ENCODE measurements at regions not wholly inside any gene's neighbourhood (a gene's known extent, or its start where the extent isn't known, plus 50 kb on each side); places are given as distances from the start of the nearest gene placed in this dataset.

DNA sequence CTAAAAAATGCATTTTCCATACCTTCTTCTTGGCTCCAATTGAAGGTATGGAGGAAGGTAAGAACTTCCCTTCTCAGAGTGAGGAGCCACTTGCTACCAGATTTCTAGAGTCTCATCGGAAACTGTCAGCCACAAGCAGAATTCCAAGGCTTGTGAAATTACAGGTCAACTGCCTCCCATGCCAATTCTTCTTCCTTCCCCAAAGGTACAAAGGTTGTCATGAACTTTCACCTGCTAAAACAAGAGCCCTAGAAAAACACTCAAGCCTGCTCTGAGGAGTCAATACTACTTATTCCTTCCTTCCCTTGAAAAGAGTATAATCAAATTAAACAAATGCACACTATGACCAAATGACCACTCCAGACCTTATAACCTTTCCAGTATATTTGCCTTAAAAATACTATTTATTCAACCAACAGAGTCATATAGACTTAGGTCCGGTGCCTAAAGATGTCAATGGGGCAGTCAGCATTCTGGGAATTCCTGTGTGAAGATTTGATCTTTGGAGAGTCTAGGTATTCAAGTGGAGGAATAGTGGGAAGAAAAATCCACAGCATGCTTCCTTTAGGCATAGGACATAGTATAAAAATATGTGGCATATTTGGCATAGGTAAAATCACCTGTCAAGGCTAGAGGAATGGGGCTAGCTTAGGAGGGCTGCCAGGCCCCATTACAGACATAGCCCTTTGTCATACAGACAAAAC, 539.3 kb downstream of the LIG4 start:
- H3K4me3 ChIP-seq (replicated peaks; ENCODE audit: low read depth, low read length): no peak overlapping the region
- TF ChIP-seq, protein P1, sequence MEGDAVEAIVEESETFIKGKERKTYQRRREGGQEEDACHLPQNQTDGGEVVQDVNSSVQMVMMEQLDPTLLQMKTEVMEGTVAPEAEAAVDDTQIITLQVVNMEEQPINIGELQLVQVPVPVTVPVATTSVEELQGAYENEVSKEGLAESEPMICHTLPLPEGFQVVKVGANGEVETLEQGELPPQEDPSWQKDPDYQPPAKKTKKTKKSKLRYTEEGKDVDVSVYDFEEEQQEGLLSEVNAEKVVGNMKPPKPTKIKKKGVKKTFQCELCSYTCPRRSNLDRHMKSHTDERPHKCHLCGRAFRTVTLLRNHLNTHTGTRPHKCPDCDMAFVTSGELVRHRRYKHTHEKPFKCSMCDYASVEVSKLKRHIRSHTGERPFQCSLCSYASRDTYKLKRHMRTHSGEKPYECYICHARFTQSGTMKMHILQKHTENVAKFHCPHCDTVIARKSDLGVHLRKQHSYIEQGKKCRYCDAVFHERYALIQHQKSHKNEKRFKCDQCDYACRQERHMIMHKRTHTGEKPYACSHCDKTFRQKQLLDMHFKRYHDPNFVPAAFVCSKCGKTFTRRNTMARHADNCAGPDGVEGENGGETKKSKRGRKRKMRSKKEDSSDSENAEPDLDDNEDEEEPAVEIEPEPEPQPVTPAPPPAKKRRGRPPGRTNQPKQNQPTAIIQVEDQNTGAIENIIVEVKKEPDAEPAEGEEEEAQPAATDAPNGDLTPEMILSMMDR (IDR thresholded peaks at IDR 0.05; ENCODE audit: low read depth, low read length, missing control alignments): no peak
- DNase-seq (ENCODE audit: extremely low read depth, low read depth): no peak

DNA sequence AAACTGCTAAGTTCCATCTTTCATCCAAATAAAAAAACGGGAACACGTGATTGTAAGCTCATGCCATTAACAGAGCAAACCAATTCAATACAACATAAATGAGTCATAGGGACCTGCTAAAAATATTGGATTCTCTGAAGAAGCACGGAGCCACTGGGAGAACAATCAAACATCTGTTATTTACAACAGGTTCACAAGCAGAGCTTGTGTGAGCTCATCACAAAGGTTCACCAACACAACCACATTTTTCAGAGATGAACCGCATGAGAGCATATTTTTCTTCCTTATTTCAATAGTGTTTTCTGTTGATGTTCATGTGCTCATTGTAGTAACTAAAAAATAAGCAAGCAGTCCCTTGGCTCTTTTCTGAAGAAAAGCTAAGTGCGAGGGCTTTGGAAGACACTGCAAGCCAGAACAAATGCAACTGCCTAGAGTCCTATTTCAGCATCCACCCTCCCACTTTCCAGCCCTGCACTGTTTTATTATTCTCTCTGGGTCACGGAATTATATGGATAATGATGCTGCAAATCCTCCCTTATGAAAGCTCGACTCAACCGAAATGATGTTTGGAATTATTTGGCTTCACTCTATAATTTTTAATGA, 545.8 kb downstream of the LIG4 start:
- TF ChIP-seq, protein P1 (IDR thresholded peaks at IDR 0.05; ENCODE audit: low read depth, low read length, missing control alignments): no peak
- DNase-seq (ENCODE audit: extremely low read depth, low read depth): no peak
- no peak overlapping the region for H3K4me3 ChIP-seq (replicated peaks; ENCODE audit: low read depth, low read length)

DNA sequence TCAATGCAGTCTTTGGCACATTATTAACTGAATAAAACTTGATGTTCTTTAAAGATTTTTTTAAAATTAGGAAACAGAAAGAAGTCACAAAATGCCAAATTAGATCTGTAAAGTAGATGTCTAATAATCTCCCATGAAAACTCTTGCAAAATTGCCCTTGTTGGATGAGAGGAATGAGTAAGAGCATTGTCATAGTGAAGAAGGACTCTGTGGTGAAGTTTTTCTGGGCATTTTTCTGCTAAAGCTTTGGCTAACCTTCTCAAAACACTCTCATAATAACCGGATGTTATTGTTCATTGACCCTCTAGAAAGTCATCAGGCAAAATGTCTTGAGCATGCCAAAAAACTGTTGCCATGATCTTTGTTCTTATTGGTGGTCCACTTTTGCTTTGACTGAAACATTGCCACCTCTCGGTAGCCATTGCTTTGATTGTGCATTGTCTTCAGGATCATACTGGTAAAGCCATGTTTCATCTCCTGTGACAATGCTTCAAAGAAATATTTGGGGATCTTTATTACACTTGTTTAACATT, 549.3 kb downstream of the LIG4 start:
- no peak for DNase-seq (ENCODE audit: extremely low read depth, low read depth)
- no peak overlapping the region for H3K4me3 ChIP-seq (replicated peaks; ENCODE audit: low read depth, low read length)
- TF ChIP-seq, protein P1 (IDR thresholded peaks at IDR 0.05; ENCODE audit: low read depth, low read length, missing control alignments): no peak

DNA sequence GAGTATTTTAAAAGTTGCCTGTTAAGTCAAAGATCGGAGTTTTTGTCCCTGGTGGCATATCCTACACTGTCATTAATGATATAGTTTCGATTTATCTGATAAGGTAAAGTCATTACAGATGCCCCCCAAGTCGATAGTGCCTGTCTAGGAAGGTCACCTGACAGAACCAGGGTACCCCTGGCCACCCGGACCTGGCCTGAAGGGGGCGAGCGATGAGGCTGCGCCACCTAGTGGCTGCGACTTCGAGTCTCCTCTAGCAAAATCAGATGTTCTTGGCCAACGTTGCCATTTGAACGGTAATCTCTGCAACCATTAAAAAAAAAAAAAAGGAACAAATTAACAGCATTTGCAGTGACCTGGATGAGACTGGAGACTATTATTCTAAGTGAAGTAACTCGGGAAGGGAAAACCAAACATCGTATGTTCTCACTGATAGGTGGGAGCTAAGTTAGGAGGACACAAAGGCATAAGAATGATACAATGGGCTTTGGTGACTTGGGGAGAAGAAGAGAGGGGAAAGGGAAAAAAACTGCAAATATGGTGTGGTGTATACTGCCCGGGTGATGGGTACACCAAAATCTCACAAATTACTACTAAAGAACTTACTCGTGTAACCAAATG, 565.1 kb downstream of the LIG4 start:
- TF ChIP-seq, protein P1 (IDR thresholded peaks at IDR 0.05; ENCODE audit: low read depth, low read length, missing control alignments): peak; percentile 55
- no peak for DNase-seq (ENCODE audit: extremely low read depth, low read depth)
- H3K4me3 ChIP-seq (replicated peaks; ENCODE audit: low read depth, low read length): no peak overlapping the region

DNA sequence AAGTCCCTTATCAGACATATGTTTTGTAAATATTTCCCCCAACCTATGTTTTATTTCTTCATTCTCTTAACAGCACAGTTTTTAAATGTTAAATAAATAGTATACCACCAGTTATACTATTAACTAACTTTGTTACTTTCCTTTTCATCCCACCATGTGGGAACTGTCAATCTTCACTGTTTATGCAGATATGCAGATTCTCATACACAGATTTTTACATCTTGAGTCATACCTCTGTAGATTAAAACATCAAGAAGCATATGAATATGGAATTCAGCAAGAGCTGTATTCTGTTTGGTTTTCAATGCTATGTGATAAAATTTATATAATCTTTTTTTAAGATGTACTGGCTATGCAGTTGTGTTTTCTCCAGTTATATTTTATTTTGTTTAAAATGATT, 566.3 kb downstream of the LIG4 start:
- TF ChIP-seq, protein P1 (IDR thresholded peaks at IDR 0.05; ENCODE audit: low read depth, low read length, missing control alignments): no peak
- no peak overlapping the region for H3K4me3 ChIP-seq (replicated peaks; ENCODE audit: low read depth, low read length)
- DNase-seq (ENCODE audit: extremely low read depth, low read depth): no peak

DNA sequence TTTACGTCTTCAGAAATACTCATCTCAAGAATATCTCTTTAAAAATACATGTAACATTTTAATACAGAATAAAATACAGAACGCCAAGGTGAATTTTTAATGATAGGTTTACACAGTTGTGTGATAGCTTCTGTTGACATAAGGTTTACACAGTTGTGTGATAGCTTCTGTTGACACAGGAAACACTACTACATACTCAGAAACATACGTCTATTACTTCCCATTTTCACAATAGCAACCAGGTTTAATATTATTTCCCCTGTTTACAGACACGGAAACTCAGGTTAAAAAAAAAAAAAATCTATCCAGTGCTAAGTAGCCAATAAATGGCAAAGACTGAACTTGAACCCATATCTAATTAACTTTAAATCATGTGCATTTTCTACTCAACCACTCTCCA, 571.2 kb downstream of the LIG4 start:
- H3K4me3 ChIP-seq (replicated peaks; ENCODE audit: low read depth, low read length): no peak overlapping the region
- no peak for DNase-seq (ENCODE audit: extremely low read depth, low read depth)
- TF ChIP-seq, protein P1 (IDR thresholded peaks at IDR 0.05; ENCODE audit: low read depth, low read length, missing control alignments): no peak
